ENCODE measurements at regions not wholly inside any gene's neighbourhood (a gene's known extent, or its start where the extent isn't known, plus 50 kb on each side); places are given as distances from the start of the nearest gene placed in this dataset.

DNA sequence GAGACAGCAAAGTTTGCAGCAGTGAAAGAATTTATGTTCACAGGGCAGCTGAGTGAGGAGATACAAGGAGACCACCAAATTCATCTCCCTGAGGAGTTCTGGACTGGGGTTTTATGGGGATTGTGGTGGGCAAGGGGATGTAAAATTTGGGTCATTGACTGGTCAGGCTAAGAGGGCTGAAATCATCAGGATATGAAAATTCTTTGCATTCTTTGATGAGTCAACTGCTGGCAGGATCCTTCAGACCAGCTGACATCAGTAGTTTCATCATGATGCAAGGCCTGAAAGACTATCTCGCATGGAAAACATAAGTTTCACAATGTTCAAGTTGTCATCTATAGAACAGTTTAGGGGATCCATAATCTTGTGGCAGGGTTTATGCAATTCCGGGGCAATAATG lies 869.5 kb upstream of the PCDH9 start:
- DNase-seq = peak; percentile 50

- no peak for DNase-seq
Observed at GRCh38 chr13:68081061-68081460, 850.9 kb upstream of the PCDH9 start.

GRCh38 chr13:68078874-68079273 lies 848.7 kb upstream of the PCDH9 start:
- DNase-seq = no peak

GRCh38 chr13:68078469-68078868 lies 848.3 kb upstream of the PCDH9 start:
- no peak for DNase-seq

DNA sequence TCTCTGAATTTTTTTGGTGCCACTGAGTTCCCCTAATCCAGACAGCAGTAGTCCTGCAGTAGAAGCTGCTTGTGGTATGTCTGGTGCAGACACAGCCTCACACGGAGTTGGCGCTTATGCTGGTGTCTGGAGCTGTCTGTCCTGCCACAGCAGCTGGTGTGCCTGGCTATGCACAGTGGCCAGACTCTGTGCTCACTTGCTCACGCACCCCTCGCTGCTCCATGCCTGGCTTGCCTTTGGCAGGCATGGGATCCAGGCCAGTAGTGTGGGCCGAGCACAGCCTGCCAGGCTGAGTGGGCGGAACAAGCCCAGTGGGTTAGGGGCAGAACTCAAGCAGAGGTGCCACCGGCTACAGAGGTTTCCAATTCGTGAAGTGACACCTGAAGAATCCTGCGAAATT lies 845.9 kb upstream of the PCDH9 start:
- DNase-seq = no peak

GRCh38 chr13:68066879-68067513 lies 836.9 kb upstream of the PCDH9 start:
- no peak for DNase-seq

DNA sequence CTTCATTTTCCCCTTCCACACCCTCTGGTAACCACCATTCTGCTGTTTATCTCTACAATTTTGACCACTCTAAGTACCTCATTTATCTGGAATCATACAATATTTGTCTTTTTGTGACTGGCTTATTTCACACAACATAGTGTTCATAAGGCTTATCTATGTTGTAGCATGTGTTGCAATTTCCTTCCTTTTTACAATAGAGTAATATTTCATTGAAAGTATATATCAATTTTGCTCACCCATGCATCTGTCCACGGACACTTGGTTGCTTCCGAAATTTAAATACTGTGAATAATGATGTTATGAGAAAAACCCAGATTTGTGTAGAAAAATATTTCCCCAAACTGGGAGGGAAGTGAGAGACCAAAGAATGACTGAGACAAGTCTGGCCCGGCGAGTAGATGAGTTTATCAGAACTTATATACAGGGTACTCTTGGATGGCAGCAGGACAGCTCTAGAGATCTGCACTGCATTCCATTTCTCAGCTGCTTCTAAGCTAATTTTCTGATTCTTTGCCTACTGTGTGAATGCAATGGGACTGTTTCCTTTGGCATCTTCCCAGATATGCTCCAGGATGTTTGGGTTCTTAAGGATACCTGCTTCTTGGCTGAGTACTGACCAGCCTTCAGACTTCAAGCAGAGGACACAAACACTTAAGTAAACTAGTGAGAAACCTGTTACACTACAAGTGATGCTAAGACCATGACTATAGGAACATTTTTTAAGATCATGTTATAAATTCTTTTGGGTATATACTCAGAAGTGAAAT lies 834.0 kb upstream of the PCDH9 start:
- DNase-seq = no peak

- DNase-seq = no peak
Observed at GRCh38 chr13:68063181-68063580, 833.0 kb upstream of the PCDH9 start.

DNA sequence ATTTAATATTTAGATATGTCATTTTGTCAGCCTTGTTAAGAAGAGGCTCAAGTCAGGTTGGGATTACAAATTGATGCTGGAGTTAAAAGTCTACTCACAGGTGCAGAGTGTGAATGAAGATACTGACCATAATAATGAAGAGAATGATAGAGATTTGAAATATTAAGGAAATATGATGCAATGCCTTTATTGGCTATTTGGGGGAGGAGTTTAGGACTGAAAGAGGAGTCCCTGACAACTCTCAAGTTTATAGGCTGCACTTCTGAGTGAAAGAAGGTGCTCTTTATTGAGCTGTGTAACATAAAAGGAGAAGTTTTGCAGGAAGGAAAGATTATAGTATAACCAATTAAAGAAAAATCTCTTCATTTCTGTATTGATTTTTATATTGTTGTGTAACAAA lies 827.7 kb upstream of the PCDH9 start:
- no peak for DNase-seq

- DNase-seq = no peak
Observed at GRCh38 chr13:68056816-68057710, 826.9 kb upstream of the PCDH9 start.

DNA sequence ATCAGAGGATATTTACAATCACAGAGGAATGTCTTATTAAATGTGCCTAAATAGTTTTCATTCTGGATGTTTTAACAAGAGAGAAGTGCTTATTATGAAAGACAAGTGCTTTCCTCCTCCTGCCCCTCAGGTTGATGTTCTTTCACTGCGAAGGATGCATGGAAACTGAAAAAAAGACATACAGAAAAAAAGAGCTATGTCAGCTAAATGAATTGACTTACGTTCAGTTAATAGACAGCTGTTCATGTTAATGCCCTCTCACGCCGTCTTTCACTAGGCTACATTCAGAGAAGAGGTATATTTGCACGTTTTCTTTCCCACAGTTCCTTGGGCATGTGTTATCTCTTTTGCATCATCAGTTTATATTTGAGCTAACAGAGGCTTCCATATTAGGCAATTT lies 821.8 kb upstream of the PCDH9 start:
- DNase-seq = no peak

- DNase-seq = peak; percentile 10
Observed at GRCh38 chr13:68050761-68051160, 820.6 kb upstream of the PCDH9 start.

GRCh38 chr13:68048802-68049359 lies 818.7 kb upstream of the PCDH9 start:
- DNase-seq = no peak

GRCh38 chr13:68047889-68048288 lies 817.8 kb upstream of the PCDH9 start:
- DNase-seq = no peak

DNA sequence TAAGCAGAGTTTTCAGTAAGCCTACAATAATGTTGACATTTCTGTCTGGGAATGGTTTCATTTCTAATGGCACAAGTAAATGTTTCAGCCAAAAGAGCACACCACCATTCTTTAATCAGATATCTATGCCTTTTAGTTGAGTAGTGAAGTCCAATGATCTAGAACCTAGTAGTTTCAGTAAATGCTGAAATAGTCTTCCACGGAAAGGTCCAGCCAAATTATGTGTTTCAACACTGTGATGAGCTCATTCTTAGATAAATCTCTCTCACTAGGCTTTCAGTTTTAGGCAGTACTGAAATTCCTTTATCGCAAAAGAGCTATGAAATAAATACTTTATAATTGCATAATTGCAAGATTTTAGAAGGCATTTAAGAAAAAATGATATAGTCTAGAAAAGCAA lies 816.8 kb upstream of the PCDH9 start:
- DNase-seq = no peak

GRCh38 chr13:68030152-68030809 lies 800.1 kb upstream of the PCDH9 start:
- DNase-seq = no peak

DNA sequence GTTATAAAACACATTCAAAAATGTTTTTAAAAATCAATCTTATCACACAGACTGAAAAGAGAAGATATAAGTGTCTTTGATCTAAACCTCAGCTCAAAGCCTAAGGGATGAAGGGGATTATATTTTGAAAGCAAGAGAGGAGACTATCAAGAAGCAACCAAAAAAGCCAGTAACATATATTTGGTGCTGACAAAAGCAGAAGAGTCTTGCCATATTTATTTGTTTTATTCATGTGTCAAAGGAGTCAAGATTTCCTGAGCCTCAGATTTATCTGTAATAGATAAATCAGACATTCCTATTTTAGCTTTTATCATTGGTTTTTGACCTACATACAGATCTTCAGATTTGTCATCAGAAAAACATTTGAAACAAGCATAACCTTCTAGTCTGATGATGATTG lies 798.6 kb upstream of the PCDH9 start:
- no peak for DNase-seq

- DNase-seq = no peak
Observed at GRCh38 chr13:68027306-68027705, 797.2 kb upstream of the PCDH9 start.

DNA sequence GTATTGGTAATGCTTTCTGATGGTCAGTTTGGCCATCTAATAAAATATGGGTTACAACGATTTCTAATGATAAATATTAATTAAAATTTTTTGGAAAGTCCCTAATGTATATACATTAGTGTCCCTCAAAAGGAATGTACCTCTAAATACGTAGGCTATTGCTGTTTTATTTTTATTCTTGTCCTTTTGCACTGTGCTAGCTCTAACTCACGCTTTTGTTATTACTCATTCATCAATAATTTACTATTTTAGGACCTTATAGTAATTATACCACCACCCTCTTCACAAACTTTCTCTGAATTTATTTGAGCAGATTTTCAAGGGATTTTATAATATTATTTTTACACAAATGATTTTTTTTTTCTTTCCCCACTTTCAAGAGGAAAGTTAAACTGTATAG lies 795.9 kb upstream of the PCDH9 start:
- DNase-seq = no peak

- no peak for DNase-seq
Observed at GRCh38 chr13:68025604-68026003, 795.5 kb upstream of the PCDH9 start.

DNA sequence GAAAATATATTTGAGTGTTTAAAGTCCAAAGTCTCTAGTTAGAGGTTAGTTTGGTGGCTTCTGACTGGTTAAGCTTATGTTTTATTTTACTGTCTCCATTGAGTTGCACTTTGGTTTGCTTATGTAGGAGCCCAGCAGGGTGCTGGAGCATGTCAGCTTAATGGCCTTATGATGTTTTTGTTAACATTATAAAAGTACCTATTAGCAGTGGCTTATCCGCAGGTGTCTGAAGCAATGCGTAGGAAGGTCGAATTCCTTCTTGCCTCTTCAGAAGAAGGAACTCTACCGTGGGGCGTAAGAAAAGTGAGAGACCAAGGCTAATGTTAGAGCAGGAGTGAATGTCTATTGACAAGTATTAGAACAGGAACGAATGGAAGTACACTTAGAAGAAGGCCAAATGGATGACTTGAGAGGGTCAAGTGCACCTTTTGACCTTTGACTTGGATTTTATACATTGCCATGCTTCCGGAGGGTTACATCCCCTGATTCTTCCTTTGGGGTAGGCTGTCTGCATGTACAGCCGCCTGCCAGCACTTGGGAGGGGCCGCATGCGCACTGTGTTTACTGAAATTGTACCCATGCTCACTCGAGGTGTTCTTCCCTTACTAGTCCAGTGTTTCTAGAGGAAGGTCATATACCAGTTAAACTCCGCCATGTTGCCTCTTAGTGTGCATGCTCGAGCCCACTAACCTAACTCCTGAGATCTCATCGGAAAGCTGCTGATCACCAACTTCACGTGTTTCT lies 793.9 kb upstream of the PCDH9 start:
- no peak for DNase-seq

DNA sequence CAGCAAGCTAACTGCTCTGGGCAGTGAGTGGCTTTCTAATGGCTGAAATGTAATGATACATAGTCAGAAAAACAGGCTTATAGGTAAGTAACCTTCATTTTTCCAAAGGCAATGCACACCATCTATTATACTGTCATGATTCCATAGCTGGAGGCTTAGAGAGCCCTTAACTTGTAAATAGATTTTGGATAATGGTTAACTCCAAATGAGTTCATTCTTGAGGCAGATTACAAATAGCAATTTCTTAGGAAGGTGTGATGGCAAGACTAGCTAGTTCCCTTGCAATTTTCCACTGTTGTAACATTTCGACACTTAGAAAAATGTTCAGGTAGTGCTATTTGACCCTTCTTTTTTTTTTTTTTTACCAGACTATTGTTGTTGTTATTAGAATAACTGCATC lies 789.8 kb upstream of the PCDH9 start:
- DNase-seq = no peak

Measured in fibroblast of skin of abdomen (primary cell).